Activated CD4-positive, CD25-positive, alpha-beta regulatory T cell (primary cell): ENCODE measurements at regions not wholly inside any gene's neighbourhood (a gene's known extent, or its start where the extent isn't known, plus 50 kb on each side); places are given as distances from the start of the nearest gene placed in this dataset.

ENCODE experiments used
- DNase-seq, 4 experiments: peaks; one replicate each; lab custom pipeline; 2025; lab: John Stamatoyannopoulos, UW

- no peak for DNase-seq
Observed at GRCh38 chr2:146669735-146670134, 1175.1 kb upstream of the ACVR2A start.

GRCh38 chr2:146666340-146666739, 1178.5 kb upstream of the ACVR2A start:
- DNase-seq: no peak

- no peak for DNase-seq
Observed at GRCh38 chr2:146665800-146666199, 1179.0 kb upstream of the ACVR2A start.

- no peak for DNase-seq
Observed at GRCh38 chr2:146661473-146662096, 1183.2 kb upstream of the ACVR2A start.

- DNase-seq: no peak
Observed at GRCh38 chr2:146659976-146660375, 1184.9 kb upstream of the ACVR2A start.

- no peak for DNase-seq
Observed at GRCh38 chr2:146652311-146652710, 1192.5 kb upstream of the ACVR2A start.

GRCh38 chr2:146651361-146651760, 1193.5 kb upstream of the ACVR2A start:
- no peak for DNase-seq

- no peak for DNase-seq
Observed at GRCh38 chr2:146642066-146642465, 1202.8 kb upstream of the ACVR2A start.

- no peak for DNase-seq
Observed at GRCh38 chr2:146634230-146635097, 1210.4 kb upstream of the ACVR2A start.

GRCh38 chr2:146633159-146633558, 1211.7 kb upstream of the ACVR2A start:
- DNase-seq: no peak

- no peak for DNase-seq
Observed at GRCh38 chr2:146632707-146633106, 1212.1 kb upstream of the ACVR2A start.

- no peak for DNase-seq
Observed at GRCh38 chr2:146624430-146625160, 1220.2 kb upstream of the ACVR2A start.

- no peak for DNase-seq
Observed at GRCh38 chr2:146623771-146624170, 1221.1 kb upstream of the ACVR2A start.

- no peak for DNase-seq
Observed at GRCh38 chr2:146621656-146622055, 1223.2 kb upstream of the ACVR2A start.

GRCh38 chr2:146615778-146616177, 1229.1 kb upstream of the ACVR2A start:
- DNase-seq: no peak

GRCh38 chr2:146608490-146608889, 1236.3 kb upstream of the ACVR2A start:
- DNase-seq: no peak

GRCh38 chr2:146604521-146604920, 1240.3 kb upstream of the ACVR2A start:
- DNase-seq: no peak

GRCh38 chr2:146602856-146603255, 1242.0 kb upstream of the ACVR2A start:
- no peak for DNase-seq

- DNase-seq: no peak
Observed at GRCh38 chr2:146602383-146602782, 1242.4 kb upstream of the ACVR2A start.

GRCh38 chr2:146598791-146599190, 1246.0 kb upstream of the ACVR2A start:
- DNase-seq: no peak

GRCh38 chr2:146597291-146597690, 1247.5 kb upstream of the ACVR2A start:
- DNase-seq: no peak

- no peak for DNase-seq
Observed at GRCh38 chr2:146591908-146592307, 1252.9 kb upstream of the ACVR2A start.

- no peak for DNase-seq
Observed at GRCh38 chr2:146587291-146587713, 1257.5 kb upstream of the ACVR2A start.
